H1 (cell line): ENCODE measurements at regions not wholly inside any gene's neighbourhood (a gene's known extent, or its start where the extent isn't known, plus 50 kb on each side); places are given as distances from the start of the nearest gene placed in this dataset.

Experiments used
- CTCF ChIA-PET: fragments of 300-600 bp; sonication (Branson Sonifier 250); formaldehyde crosslinking; loops from one replicate; lab custom pipeline; 2021; ENCODE audit not compliant: partially characterized antibody; lab: Charles Lee
- POLR2A ChIA-PET: fragments of 300-600 bp; sonication (Branson Sonifier 250); formaldehyde crosslinking; loops from one replicate; lab custom pipeline; 2021; ENCODE audit warnings: inconsistent platforms; ENCODE audit not compliant: partially characterized antibody; lab: Charles Lee
- DNase-seq, 2 experiments: peaks; one replicate each; pipeline versions ENCODE4 v3.0.0 to v3.0.0-alpha.2; 2010 to 2022; ENCODE audit warnings: low spot score in 2 of 2, low read depth in 1 of 2, mixed read lengths in 1 of 2
- FAIRE-seq: peaks from 2 replicates; lab custom pipeline; 2011; peaks lifted over from hg19 to GRCh38; lab: Jason Lieb, UNC
- H2AFZ ChIP-seq: 2 replicates; pipeline ENCODE4 v1.8.1; 2012; ENCODE audit warnings: low read length, inconsistent platforms
- H2AK5ac ChIP-seq: 2 replicates; pipeline ENCODE4 v1.6.1; 2013; ENCODE audit warnings: low read depth, low read length
- H2BK120ac ChIP-seq: replicated peaks from 2 replicates; pipeline ENCODE3; 2013; ENCODE audit warnings: low read depth, low read length, inconsistent platforms
- H2BK12ac ChIP-seq: 2 replicates; pipeline ENCODE4 v1.6.1; 2013; ENCODE audit warnings: low read depth, low read length
- H2BK15ac ChIP-seq: 2 replicates; pipeline ENCODE4 v1.6.1; 2013; ENCODE audit warnings: low read length
- H2BK20ac ChIP-seq: 2 replicates; pipeline ENCODE4 v1.6.1; 2013; ENCODE audit warnings: low read length
- H2BK5ac ChIP-seq: 2 replicates; pipeline ENCODE4 v1.6.1; 2013; ENCODE audit warnings: low read depth, low read length
- H3K14ac ChIP-seq: 2 replicates; pipeline ENCODE4 v1.6.1; 2013; ENCODE audit warnings: inconsistent platforms; ENCODE audit not compliant: insufficient read length
- H3K18ac ChIP-seq: 2 replicates; pipeline ENCODE4 v1.6.1; 2013; ENCODE audit warnings: low read length; ENCODE audit errors: extremely low read depth
- H3K23ac ChIP-seq: 2 replicates; pipeline ENCODE4 v1.6.1; 2013; ENCODE audit warnings: inconsistent platforms; ENCODE audit not compliant: insufficient read length
- H3K23me2 ChIP-seq: 2 replicates; pipeline ENCODE4 v1.6.1; 2013; ENCODE audit warnings: low read depth, low read length
- H3K27ac ChIP-seq: 2 replicates; pipeline ENCODE4 v1.6.1; 2011; ENCODE audit warnings: low read depth, low read length, inconsistent platforms
- H3K27me3 ChIP-seq, 4 experiments: replicated peaks in 1 of 4; 1 replicate in 1 of 4; 2 replicates in 3 of 4; pipeline versions ENCODE4 v1.6.1 to v1.8.1; 2011 to 2013; ENCODE audit warnings: low read length in 3 of 4, mild to moderate bottlenecking in 3 of 4, inconsistent platforms in 2 of 4, mixed read lengths in 2 of 4, moderate library complexity in 1 of 4; ENCODE audit not compliant: control insufficient read depth in 3 of 4, insufficient read depth in 3 of 4; ENCODE audit errors: extremely low read depth in 1 of 4
- H3K36me3 ChIP-seq, 4 experiments: 2 replicates each; pipeline versions ENCODE4 v1.6.1 to v1.8.1; 2011 to 2013; ENCODE audit warnings: mild to moderate bottlenecking in 4 of 4, low read length in 3 of 4, moderate library complexity in 2 of 4, control low read depth in 1 of 4, inconsistent platforms in 1 of 4; ENCODE audit not compliant: insufficient read depth in 4 of 4, control insufficient read depth in 2 of 4
- H3K4ac ChIP-seq: replicated peaks from 2 replicates; pipeline ENCODE3; 2013; ENCODE audit warnings: low read length, low read depth, mixed read lengths, inconsistent platforms; ENCODE audit not compliant: insufficient read length
- H3K4me1 ChIP-seq, 4 experiments: replicated peaks in 1 of 4; 1 replicate in 1 of 4; 2 replicates in 3 of 4; pipeline versions ENCODE4 v1.6.1 to v1.8.1; 2011 to 2013; ENCODE audit warnings: low read length in 3 of 4, inconsistent platforms in 2 of 4, mixed read lengths in 1 of 4; ENCODE audit not compliant: insufficient read depth in 4 of 4, control insufficient read depth in 3 of 4
- H3K4me2 ChIP-seq, 2 experiments: 2 replicates each; pipeline versions ENCODE4 v1.6.1 to v1.8.1; 2011 to 2013; ENCODE audit warnings: low read depth in 2 of 2, low read length in 2 of 2, control low read depth in 1 of 2, inconsistent platforms in 1 of 2, mild to moderate bottlenecking in 1 of 2; ENCODE audit not compliant: insufficient read depth in 1 of 2
- H3K4me3 ChIP-seq, 4 experiments: fragments of 200-600, 300-600 bp in 1 of 4; sonication (generic), shearing (Covaris generic), sonication (Bioruptor Twin) in 1 of 4; 2 replicates each; pipeline versions ENCODE4 v1.5.1 to v1.8.1; 2011 to 2016; ENCODE audit warnings: low read length in 4 of 4, low read depth in 3 of 4, control low read depth in 2 of 4, inconsistent platforms in 2 of 4, mild to moderate bottlenecking in 2 of 4, mixed read lengths in 1 of 4, moderate library complexity in 1 of 4; ENCODE audit not compliant: insufficient read depth in 2 of 4; ENCODE audit errors: extremely low read depth in 1 of 4
- H3K56ac ChIP-seq: replicated peaks from 2 replicates; pipeline ENCODE3; 2013; ENCODE audit warnings: low read depth, mild to moderate bottlenecking, mixed read lengths, low read length, inconsistent platforms; ENCODE audit not compliant: insufficient read length
- H3K79me1 ChIP-seq: 2 replicates; pipeline ENCODE4 v1.6.1; 2013; ENCODE audit warnings: low read depth, low read length, control low read depth
- H3K79me2 ChIP-seq, 2 experiments: 2 replicates each; pipeline versions ENCODE4 v1.6.1 to v1.8.1; 2012 to 2013; ENCODE audit warnings: low read length in 2 of 2, mild to moderate bottlenecking in 2 of 2, inconsistent platforms in 1 of 2; ENCODE audit not compliant: insufficient read depth in 2 of 2, control insufficient read depth in 1 of 2
- H3K9ac ChIP-seq, 4 experiments: replicated peaks in 1 of 4; 1 replicate in 1 of 4; 2 replicates in 3 of 4; pipeline versions ENCODE4 v1.6.1 to v1.8.1; 2011 to 2013; ENCODE audit warnings: low read depth in 3 of 4, low read length in 3 of 4, control low read depth in 2 of 4, mild to moderate bottlenecking in 2 of 4, moderate library complexity in 2 of 4, inconsistent platforms in 1 of 4; ENCODE audit errors: extremely low read depth in 1 of 4
- H3K9me3 ChIP-seq, 2 experiments: 2 replicates each; pipeline versions ENCODE4 v1.6.1 to v1.8.1; 2012 to 2013; ENCODE audit warnings: mild to moderate bottlenecking in 2 of 2, moderate library complexity in 2 of 2, control low read depth in 1 of 2, inconsistent platforms in 1 of 2, low read depth in 1 of 2, low read length in 1 of 2, mixed read lengths in 1 of 2; ENCODE audit not compliant: insufficient read depth in 2 of 2
- H4K20me1 ChIP-seq, 2 experiments: replicated peaks in 1 of 2; 2 replicates each; pipeline versions ENCODE3 to v1.8.1; 2011 to 2013; ENCODE audit warnings: inconsistent platforms in 2 of 2, low read length in 2 of 2, mild to moderate bottlenecking in 1 of 2; ENCODE audit not compliant: insufficient read depth in 2 of 2, control insufficient read depth in 1 of 2
- H4K5ac ChIP-seq: 2 replicates; pipeline ENCODE4 v1.6.1; 2013; ENCODE audit warnings: low read length, low read depth, mixed read lengths, inconsistent platforms; ENCODE audit not compliant: insufficient read length
- H4K8ac ChIP-seq: 2 replicates; pipeline ENCODE4 v1.8.0; 2013; ENCODE audit warnings: mild to moderate bottlenecking, moderate library complexity, low read length, inconsistent platforms; ENCODE audit not compliant: insufficient read depth; ENCODE audit errors: extremely low read depth
- H4K91ac ChIP-seq: replicated peaks from 2 replicates; pipeline ENCODE3; 2013; ENCODE audit warnings: low read length, mixed read lengths, inconsistent platforms; ENCODE audit not compliant: insufficient read length
- CTBP2 ChIP-seq: IDR thresholded peaks from 2 replicates; pipeline ENCODE4 v1.7.0; 2011; ENCODE audit warnings: borderline replicate concordance, mild to moderate bottlenecking, moderate library complexity, mixed read lengths, low read length; ENCODE audit not compliant: insufficient read depth, insufficient read length
- RFX5 ChIP-seq: IDR thresholded peaks from 2 replicates; pipeline ENCODE4 v1.6.1; 2011; ENCODE audit warnings: low read depth, low read length, improper control_type of control experiment, borderline replicate concordance
- WGBS, 2 experiments: shearing (Covaris generic) in 1 of 2; methylation state at CpG; one replicate each; pipeline versions ENCODE4 v1.1.6 to v1.1.7; 2013 to 2015; ENCODE audit warnings: low lambda C conversion rate in 2 of 2, mixed read lengths in 2 of 2, inconsistent platforms in 1 of 2, low coverage in 1 of 2, missing lambda C conversion rate in 1 of 2; ENCODE audit not compliant: insufficient replicate concordance in 2 of 2, insufficient coverage in 1 of 2, insufficient read length in 1 of 2; ENCODE audit errors: extremely low coverage in 1 of 2, missing lambda C conversion rate in 1 of 2; 5-methylcytosine and 5-hydroxymethylcytosine counted together
- TF ChIP-seq, protein P1 (sequence below): IDR thresholded peaks from 2 replicates; pipeline ENCODE4 v1.6.1; 2012; ENCODE audit warnings: inconsistent platforms

DNA sequence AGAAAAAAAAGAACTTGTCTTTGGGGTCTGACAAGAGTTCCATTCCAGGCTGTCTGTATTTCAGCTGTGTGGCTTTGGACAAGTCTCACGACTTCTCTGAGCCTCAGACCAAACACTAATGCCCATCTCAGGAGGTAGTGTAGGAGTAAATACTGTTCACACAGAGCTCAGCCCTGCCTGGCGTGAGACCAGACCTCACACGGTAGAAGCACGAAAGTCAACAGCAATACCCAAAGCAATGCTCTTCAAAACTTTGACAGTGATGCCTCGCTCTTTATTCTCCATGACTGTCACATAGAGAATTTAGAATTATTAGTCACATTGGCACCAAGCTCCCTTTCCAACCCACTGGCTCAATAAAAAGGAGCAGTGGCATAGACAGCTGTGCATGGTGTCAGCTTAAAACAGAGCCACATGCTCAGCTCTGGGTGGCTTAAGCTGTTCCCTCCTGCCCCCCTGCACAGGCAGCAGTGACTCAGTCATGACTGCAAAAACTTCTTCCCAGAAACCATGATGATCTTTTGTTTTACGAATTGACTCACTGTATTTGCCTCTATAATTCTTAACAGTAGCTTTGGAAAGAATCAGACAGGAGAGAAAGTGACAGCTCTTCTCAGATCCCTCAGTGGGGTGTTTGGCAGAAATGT lies 74.0 kb upstream of the PHF21B start:
- WGBS, 2 experiments = 88% methylated on average over 6 of the region's 6 CpGs; no CpG with 5 or more reads in 1 of the 2 experiments
- TF ChIP-seq, protein P1, sequence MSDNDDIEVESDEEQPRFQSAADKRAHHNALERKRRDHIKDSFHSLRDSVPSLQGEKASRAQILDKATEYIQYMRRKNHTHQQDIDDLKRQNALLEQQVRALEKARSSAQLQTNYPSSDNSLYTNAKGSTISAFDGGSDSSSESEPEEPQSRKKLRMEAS = no peak
- TF ChIP-seq CTBP2 (no peak), RFX5 (no peak)

More for the DNA sequence above, 74.0 kb upstream of the PHF21B start:
- Histone ChIP-seq H3K79me1 (no peaks in the 10 kb centered on the region), H4K91ac (no peak overlapping the region), H4K5ac (no peak overlapping the region), H3K9ac (no peak overlapping the region), H3K18ac (no peak overlapping the region), H4K20me1 (no peaks in the 10 kb centered on the region), H2BK20ac (no peak overlapping the region), H3K23me2 (peaks cover 6% of the 10 kb centered on the region; the same call in 1 of the 2 replicates), H2BK12ac (no peak overlapping the region), H3K4me2 (no peak overlapping the region), H2BK5ac (no peak overlapping the region), H3K27ac (no peak overlapping the region), H3K4me1 (peaks cover 0 to 6% (median 2%) of the 10 kb centered on the region in 4 experiments; a peak in 2 of 7 replicates), H3K9me3 (no peaks in the 10 kb centered on the region; a peak in 1 of 4 replicates), H2BK120ac (no peak overlapping the region), H3K4me3 (no peak overlapping the region), H2AK5ac (no peak overlapping the region), H2AFZ (no peak overlapping the region), H3K36me3 (no peaks in the 10 kb centered on the region), H2BK15ac (no peak overlapping the region), H4K8ac (no peak overlapping the region), H3K27me3 (peaks cover 0 to 3% (median 0%) of the 10 kb centered on the region in 4 experiments; a peak in 1 of 7 replicates), H3K4ac (no peak overlapping the region), H3K23ac (no peak overlapping the region), H3K14ac (no peak overlapping the region), H3K79me2 (no peaks in the 10 kb centered on the region), H3K56ac (no peak overlapping the region)
- POLR2A ChIA-PET = interaction anchor here (0.6 to 4.8 kb wide), 12 partner anchors 11 to 103 kb away, joined by 3 to 52 read pairs (median 4); no protein-coding TSS in a partner anchor
- CTCF ChIA-PET = interaction anchor here (0.6 to 4.8 kb wide), 17 partner anchors 10 to 213 kb away, joined by 3 to 34 read pairs (median 4); no protein-coding TSS in a partner anchor
- no peak for FAIRE-seq
- DNase-seq = no peak
